ENCODE measurements at regions not wholly inside any gene's neighbourhood (a gene's known extent, or its start where the extent isn't known, plus 50 kb on each side); places are given as distances from the start of the nearest gene placed in this dataset.

GRCh38 chr14:48826058-48826457 is 760.1 kb downstream of the RPS29 start:
- TF ChIP-seq CTCF (optimal IDR thresholded peaks at IDR 0.05 in 1 of 3, IDR thresholded peaks at IDR 0.05 in 1 of 3, conservative IDR thresholded peaks at IDR 0.05 in 1 of 3; ENCODE audit: extremely low read depth in 1 of 3, insufficient read depth in 2 of 3, low read length in 3 of 3) (no peak), EZH2 (IDR thresholded peaks at IDR 0.05; ENCODE audit: low read length) (no peak)
- DNase-seq (ENCODE audit: low read depth, low spot score): no peak
- Histone ChIP-seq H3K9me3 (ENCODE audit: control insufficient read depth, low read depth, low read length) (peaks cover 1% of the 10 kb centered on the region), H3K4me2 (ENCODE audit: control insufficient read depth, extremely low read depth, insufficient read depth, low read depth, low read length) (no peak overlapping the region), H3K27ac (ENCODE audit: control insufficient read depth, insufficient read depth, low read length) (no peak overlapping the region), H4K20me1 (ENCODE audit: control insufficient read depth, extremely low read depth, insufficient read depth, low read length) (no peaks in the 10 kb centered on the region), H3K4me1 (ENCODE audit: control insufficient read depth, extremely low read depth, insufficient read depth, low read length) (no peaks in the 10 kb centered on the region), H3K79me2 (ENCODE audit: control insufficient read depth, insufficient read depth, low read length) (no peaks in the 10 kb centered on the region), H3K27me3 (ENCODE audit: control insufficient read depth, extremely low read depth, insufficient read depth, low read length) (no peaks in the 10 kb centered on the region), H3K4me3 (ENCODE audit: control insufficient read depth in 2 of 3, extremely low read depth in 1 of 3, insufficient read depth in 2 of 3, low read depth in 1 of 3, low read length in 3 of 3) (no peak overlapping the region), H3K36me3 (ENCODE audit: control insufficient read depth in 2 of 2, extremely low read depth in 1 of 2, insufficient read depth in 2 of 2, low read length in 2 of 2) (no peaks in the 10 kb centered on the region), H2AFZ (ENCODE audit: control insufficient read depth, low read length) (no peak overlapping the region), H3K9me1 (ENCODE audit: control insufficient read depth, extremely low read depth, insufficient read depth, low read length) (no peaks in the 10 kb centered on the region), H3K9ac (ENCODE audit: control insufficient read depth, extremely low read depth, insufficient read depth, low read length) (no peak overlapping the region)
- FAIRE-seq: no peak
- dilution Hi-C loops (cut with MboI; ENCODE audit: extremely low pct_ligation_motif_present, low sequenced_read_pairs): no loop called here

GRCh38 chr14:48814562-48814961 is 771.6 kb downstream of the RPS29 start:
- no peaks in the 10 kb centered on the region for H3K36me3 ChIP-seq (ENCODE audit: control insufficient read depth in 2 of 2, extremely low read depth in 1 of 2, insufficient read depth in 2 of 2, low read length in 2 of 2)
- H3K4me2 ChIP-seq (ENCODE audit: control insufficient read depth, extremely low read depth, insufficient read depth, low read depth, low read length): no peak overlapping the region
- TF ChIP-seq EZH2 (IDR thresholded peaks at IDR 0.05; ENCODE audit: low read length): no peak
- TF ChIP-seq CTCF (optimal IDR thresholded peaks at IDR 0.05 in 1 of 3, IDR thresholded peaks at IDR 0.05 in 1 of 3, conservative IDR thresholded peaks at IDR 0.05 in 1 of 3; ENCODE audit: extremely low read depth in 1 of 3, insufficient read depth in 2 of 3, low read length in 3 of 3): no peak
- no peaks in the 10 kb centered on the region for H3K79me2 ChIP-seq (ENCODE audit: control insufficient read depth, insufficient read depth, low read length)
- no peak overlapping the region for H3K27ac ChIP-seq (ENCODE audit: control insufficient read depth, insufficient read depth, low read length)
- H3K27me3 ChIP-seq (ENCODE audit: control insufficient read depth, extremely low read depth, insufficient read depth, low read length): no peaks in the 10 kb centered on the region
- no peak overlapping the region for H2AFZ ChIP-seq (ENCODE audit: control insufficient read depth, low read length)
- no peaks in the 10 kb centered on the region for H3K4me1 ChIP-seq (ENCODE audit: control insufficient read depth, extremely low read depth, insufficient read depth, low read length)
- no peaks in the 10 kb centered on the region for H3K9me1 ChIP-seq (ENCODE audit: control insufficient read depth, extremely low read depth, insufficient read depth, low read length)
- dilution Hi-C loops (cut with MboI; ENCODE audit: extremely low pct_ligation_motif_present, low sequenced_read_pairs): no loop called here
- DNase-seq (ENCODE audit: low read depth, low spot score) (no peak), FAIRE-seq (no peak)
- H3K4me3 ChIP-seq (ENCODE audit: control insufficient read depth in 2 of 3, extremely low read depth in 1 of 3, insufficient read depth in 2 of 3, low read depth in 1 of 3, low read length in 3 of 3): no peak overlapping the region
- H3K9ac ChIP-seq (ENCODE audit: control insufficient read depth, extremely low read depth, insufficient read depth, low read length): no peak overlapping the region
- no peaks in the 10 kb centered on the region for H4K20me1 ChIP-seq (ENCODE audit: control insufficient read depth, extremely low read depth, insufficient read depth, low read length)
- H3K9me3 ChIP-seq (ENCODE audit: control insufficient read depth, low read depth, low read length): no peaks in the 10 kb centered on the region
